GM19025 (cell line): ENCODE measurements at regions not wholly inside any gene's neighbourhood (a gene's known extent, or its start where the extent isn't known, plus 50 kb on each side); places are given as distances from the start of the nearest gene placed in this dataset.

Experiments
- ATAC-seq: cut with Tn5 transposase; IDR thresholded peaks from one replicate; pipeline ENCODE4 v1.9.1; 2021; ENCODE audit warnings: mild to moderate bottlenecking, low read depth, moderate library complexity; ENCODE audit not compliant: unreplicated experiment

DNA sequence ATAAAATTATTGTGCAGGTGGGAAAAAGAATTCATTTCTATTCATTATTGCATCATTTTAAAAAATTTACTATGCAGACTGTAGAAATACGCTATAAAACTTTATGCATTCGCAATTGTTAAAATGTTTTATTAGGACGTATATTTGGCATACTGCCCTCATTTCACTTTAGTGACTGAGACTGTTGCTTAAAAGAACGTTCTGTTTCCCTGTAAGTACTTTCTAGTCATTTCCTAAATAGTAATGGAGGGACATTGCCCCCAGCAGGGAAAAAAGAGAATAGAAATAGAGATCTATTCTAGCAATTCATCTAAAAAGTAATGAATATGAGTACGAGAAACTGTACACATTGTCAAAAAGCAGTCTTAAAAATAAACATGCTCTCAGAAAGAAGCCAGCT is 1295.8 kb upstream of the TENM3 start:
- no peak for ATAC-seq

GRCh38 chr4:180949424-180950213 is 1293.6 kb upstream of the TENM3 start:
- no peak for ATAC-seq

GRCh38 chr4:180950377-180950776 is 1292.8 kb upstream of the TENM3 start:
- ATAC-seq = no peak

DNA sequence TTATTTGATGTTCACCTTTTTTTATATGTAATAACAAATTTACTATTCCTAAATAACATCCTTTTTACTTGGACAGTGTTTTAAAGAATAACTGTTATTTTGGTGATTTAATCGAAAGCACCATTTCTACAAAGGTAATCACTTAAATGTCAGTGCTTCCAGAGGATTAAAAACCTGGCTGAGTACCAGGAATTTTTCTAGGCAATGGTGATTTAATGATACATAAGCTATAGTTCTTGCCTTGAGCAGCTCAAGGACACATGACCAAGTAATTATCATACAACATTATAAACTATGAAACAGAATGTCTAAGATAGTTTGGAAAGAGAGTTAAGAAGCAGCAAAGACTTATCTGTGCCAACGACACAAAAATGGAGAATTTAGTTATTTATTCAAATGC is 1291.9 kb upstream of the TENM3 start:
- no peak for ATAC-seq

- no peak for ATAC-seq
These were observed 1289.6 kb upstream of the TENM3 start for GRCh38 chr4:180953572-180953971.

DNA sequence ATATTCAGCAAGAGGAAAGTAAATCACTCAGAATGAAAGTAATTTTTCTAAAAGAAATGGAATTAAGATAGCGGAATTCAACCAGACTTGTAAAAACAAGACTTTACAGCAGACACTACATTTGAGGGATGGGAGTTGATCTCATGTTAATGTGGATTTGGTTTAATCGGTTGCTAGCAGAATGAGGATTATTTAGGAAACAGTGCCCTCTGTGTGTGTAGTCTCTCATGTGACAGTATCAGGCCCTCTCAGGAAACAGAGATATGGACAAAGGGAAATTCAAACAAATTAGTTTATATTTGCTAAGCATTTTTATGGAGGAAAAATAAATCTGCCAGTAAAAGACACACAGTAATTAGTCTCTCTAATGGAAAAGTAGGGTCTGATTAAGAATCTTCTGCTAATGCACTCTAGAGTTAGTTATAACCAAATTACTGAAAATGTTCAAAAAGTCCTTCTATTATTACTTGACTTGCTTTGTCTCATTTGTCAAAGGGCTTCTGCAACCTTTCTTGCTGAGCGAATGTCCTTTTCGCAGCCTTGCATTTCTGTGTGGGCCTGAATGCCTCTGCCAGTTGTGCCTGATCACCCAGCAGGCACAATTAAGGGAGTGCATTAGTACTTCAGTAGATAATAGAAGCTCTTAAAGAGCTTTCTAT is 1282.3 kb upstream of the TENM3 start:
- no peak for ATAC-seq

GRCh38 chr4:180962268-180962667 is 1280.9 kb upstream of the TENM3 start:
- no peak for ATAC-seq

DNA sequence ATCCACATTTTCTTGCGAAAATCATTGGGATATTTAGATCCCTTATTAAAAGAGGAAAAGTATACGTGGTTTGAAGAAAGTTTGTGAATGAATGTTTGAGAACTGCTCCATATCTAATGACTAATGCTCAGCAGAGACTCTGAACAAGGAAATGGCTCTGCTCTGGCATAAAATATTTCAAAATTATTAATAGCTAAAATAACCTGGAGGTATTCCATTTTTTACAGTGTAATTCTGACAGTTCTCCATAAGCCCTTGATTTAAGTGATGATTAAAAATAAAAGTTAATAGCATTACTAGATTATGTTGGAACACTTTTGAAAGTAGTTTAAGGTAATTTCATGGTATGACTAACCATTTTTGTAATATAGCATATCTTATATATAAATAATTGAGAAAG is 1276.9 kb upstream of the TENM3 start:
- no peak for ATAC-seq

DNA sequence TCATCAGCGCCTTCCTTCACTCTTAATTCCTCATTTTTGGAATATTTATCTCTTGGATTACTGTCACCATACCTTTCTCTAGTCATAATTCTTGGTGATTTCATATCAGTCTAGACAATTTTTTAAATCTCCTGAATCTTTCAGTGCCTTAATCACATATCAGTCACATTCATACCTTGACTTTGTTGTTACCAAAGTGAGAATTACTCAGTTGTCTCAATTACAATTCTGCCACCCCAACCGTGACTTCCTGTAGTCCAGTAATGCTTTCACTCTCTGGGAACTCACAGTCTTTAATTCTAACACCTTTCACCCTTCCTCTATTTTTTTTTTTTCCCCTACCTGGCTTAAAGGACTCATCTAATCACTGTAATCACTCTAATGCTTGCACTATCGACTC is 1275.3 kb upstream of the TENM3 start:
- ATAC-seq = no peak

DNA sequence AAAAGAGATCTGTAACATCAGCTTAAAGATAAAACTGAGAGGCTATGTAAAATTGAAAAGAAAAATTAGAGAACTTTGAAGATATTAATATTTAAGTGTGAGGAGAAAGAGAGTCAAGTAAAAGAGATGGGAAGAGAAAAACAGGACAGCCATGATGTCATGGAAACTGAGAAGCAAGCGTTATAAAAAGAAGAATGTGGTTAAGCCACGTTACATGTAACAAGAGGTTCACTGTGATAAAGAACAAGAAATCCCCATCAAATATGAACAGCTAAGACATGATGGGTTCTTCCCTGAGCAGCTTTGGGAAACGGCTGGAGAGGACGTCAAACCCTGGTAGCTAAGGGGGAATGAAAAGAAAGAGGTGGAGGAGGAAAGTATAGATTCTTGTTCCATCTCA is 1269.3 kb upstream of the TENM3 start:
- no peak for ATAC-seq

DNA sequence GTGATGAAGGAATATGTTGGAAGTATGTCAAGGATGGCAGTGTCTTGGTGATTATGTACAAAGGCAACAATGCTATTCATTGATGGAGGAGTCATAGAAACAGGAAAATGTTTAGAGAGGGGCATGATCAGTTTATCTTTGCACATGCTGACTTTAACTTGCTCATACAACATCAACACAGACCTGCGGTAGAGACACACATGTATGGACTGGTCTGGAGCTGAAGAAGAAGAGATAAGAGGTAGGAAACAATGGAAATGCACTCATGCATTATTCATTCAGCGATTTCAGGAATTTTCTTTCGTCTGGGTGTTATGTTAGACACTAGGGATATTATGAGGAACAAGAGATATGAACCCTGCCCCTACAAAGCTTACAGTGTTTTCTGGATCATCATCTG is 1252.3 kb upstream of the TENM3 start:
- no peak for ATAC-seq

- ATAC-seq = no peak
These were observed 1249.9 kb upstream of the TENM3 start for GRCh38 chr4:180993244-180993836.

GRCh38 chr4:180994722-180995121 is 1248.5 kb upstream of the TENM3 start:
- no peak for ATAC-seq

GRCh38 chr4:180999217-180999616 is 1244.0 kb upstream of the TENM3 start:
- ATAC-seq = no peak

DNA sequence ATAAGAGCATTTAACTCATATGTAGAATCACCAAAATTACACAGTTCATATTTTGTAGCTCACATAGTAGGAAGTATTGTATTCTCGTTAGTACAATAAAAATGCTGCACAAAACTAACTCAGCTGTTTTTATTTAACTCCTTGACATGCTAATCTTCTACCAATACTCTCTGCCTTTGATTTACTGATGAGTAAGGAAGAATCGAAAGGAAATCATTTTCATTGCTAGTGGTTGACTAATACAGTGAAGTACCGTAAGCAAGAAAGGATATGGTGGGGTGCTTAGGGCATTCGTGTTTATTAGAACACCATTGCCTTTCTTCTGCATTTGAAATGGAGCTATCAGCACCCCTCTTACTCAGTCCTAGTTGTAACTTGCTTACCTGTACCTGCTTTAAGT is 1239.1 kb upstream of the TENM3 start:
- no peak for ATAC-seq

GRCh38 chr4:181006499-181007260 is 1236.5 kb upstream of the TENM3 start:
- ATAC-seq = no peak

DNA sequence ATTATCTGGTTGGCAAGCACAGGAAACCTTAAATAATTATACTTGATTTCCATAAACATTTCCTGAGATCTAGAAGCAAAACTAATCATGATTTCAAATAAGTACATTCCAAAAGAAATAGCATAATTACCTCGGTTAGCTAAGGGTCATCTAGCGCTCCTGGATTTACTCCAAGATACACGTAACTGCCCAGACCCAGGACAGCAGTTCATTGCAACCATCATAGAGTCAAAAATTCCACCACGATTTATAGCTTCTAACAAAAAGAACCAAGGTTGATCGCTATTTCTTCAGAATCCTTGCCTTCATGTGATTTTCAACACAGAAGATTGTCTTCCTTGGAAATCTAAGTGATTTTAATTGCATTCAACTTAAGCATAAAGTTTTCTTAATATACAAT is 1235.5 kb upstream of the TENM3 start:
- no peak for ATAC-seq

GRCh38 chr4:181008164-181008563 is 1235.0 kb upstream of the TENM3 start:
- no peak for ATAC-seq

DNA sequence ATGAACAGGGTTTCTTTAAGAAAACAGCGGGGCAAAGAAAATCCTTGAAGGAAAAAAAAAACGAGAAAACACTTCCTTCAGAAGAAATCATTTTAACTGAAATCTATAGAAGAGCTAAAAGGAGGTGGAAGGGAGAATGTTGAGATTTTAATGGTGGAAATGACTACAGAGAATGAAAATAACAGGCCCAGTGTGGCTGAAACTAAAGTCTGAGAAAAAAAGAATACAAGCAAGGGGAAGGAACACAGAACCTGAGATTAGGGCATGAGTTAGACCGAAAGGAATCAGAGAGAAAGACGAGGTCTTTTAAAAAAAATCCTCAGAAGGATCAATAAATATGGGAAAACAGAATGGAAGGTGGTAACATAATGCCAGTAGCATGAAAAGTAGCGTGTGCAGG is 1230.0 kb upstream of the TENM3 start:
- ATAC-seq = no peak

DNA sequence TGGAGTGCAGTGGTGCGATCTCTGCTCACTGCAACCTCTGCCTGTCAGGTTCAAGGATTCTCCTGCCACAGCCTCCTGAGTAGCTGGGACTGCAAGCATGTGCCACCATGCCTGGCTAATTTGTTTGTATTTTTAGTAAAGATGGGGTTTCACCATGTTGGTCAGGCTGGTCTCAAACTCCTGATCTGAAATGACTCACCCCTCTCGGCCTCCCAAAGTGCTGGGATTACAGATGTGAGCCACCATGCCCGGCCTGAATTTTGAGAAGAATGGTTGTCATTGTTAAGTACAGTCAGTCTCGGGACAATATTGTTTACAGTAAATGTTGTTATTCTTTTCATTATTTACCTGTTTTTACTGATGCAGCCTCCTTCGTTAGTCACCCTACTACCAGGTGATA is 1226.2 kb upstream of the TENM3 start:
- ATAC-seq = no peak

DNA sequence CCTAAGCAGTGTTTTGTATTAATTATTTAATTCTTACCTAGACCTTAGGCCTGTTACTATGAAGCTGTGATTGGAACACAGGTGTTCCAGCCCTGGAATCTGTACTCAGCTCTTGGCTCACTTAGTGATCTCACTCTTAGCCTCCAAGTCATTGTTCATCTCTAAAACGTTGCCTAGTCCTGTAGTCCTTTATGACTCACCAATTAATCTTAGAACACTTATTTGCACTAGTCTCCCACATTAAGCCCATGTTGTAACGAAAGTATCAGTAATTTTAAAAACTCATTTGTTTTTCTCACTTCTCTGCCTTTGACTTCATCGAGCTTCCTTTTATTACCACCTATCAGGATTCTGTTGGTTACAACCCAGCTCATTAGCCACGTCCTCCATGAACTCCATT is 1224.7 kb upstream of the TENM3 start:
- no peak for ATAC-seq
